OCI-LY7 (cell line): ENCODE measurements at regions not wholly inside any gene's neighbourhood (a gene's known extent, or its start where the extent isn't known, plus 50 kb on each side); places are given as distances from the start of the nearest gene placed in this dataset.

ENCODE experiments used
- BruUV-seq: library from RNA; stranded (reverse); fragments of 400-500 nt; replicated peaks from 2 replicates; lab custom pipeline; 2021; lab: Mats Ljungman, UMichigan
- CTCF ChIA-PET: fragments of 300-600 bp; sonication (Branson Sonifier 250); formaldehyde crosslinking; loops from one replicate; lab custom pipeline; 2022; ENCODE audit warnings: antibody characterized with exemption; ENCODE audit not compliant: unreplicated experiment; lab: Charles Lee
- POLR2A ChIA-PET: fragments of 300-600 bp; sonication (Branson Sonifier 250); formaldehyde crosslinking; loops from one replicate; lab custom pipeline; 2022; ENCODE audit warnings: antibody characterized with exemption; lab: Charles Lee
- DNase-seq: peaks from one replicate; pipeline ENCODE4 v3.0.0-alpha.2; 2015; ENCODE audit warnings: low spot score
- H2AFZ ChIP-seq: fragments of 200-600 bp; sonication (generic), shearing (Covaris generic); 2 replicates; pipeline ENCODE4 v1.6.1; 2014; ENCODE audit warnings: mild to moderate bottlenecking, antibody characterized with exemption, low read length, moderate library complexity
- H3K27ac ChIP-seq: fragments of 200-600 bp; sonication (generic); 2 replicates; pipeline ENCODE4 v1.5.1; 2014; ENCODE audit warnings: mixed run types, low read depth, mild to moderate bottlenecking, moderate library complexity, low read length, inconsistent platforms; ENCODE audit not compliant: poor library complexity, severe bottlenecking
- H3K36me3 ChIP-seq: fragments of 200-600 bp; sonication (generic); 2 replicates; pipeline ENCODE4 v1.6.1; 2014; ENCODE audit warnings: mild to moderate bottlenecking, antibody characterized with exemption, low read length, moderate library complexity, mixed read lengths; ENCODE audit not compliant: insufficient read depth
- H3K4me1 ChIP-seq: fragments of 200-600 bp; sonication (generic); 2 replicates; pipeline ENCODE4 v1.5.1; 2014; ENCODE audit warnings: mild to moderate bottlenecking, low read length; ENCODE audit not compliant: insufficient read depth, poor library complexity, severe bottlenecking
- H3K4me2 ChIP-seq: fragments of 200-600 bp; sonication (generic); 2 replicates; pipeline ENCODE4 v1.6.1; 2014; ENCODE audit warnings: mild to moderate bottlenecking, low read length
- H3K4me3 ChIP-seq: fragments of 200-600 bp; sonication (generic); 2 replicates; pipeline ENCODE4 v1.5.1; 2014; ENCODE audit warnings: mild to moderate bottlenecking, low read depth, low read length; ENCODE audit not compliant: poor library complexity, severe bottlenecking
- H3K79me2 ChIP-seq: fragments of 200-600 bp; sonication (generic); 2 replicates; pipeline ENCODE4 v1.6.1; 2016; ENCODE audit warnings: low read depth, mild to moderate bottlenecking, low read length, moderate library complexity, mixed read lengths; ENCODE audit not compliant: insufficient read depth
- H3K9me2 ChIP-seq: fragments of 200-600 bp; sonication (generic); 2 replicates; pipeline ENCODE4 v1.6.1; 2016; ENCODE audit warnings: mild to moderate bottlenecking, low read length, mixed read lengths; ENCODE audit not compliant: insufficient read depth
- H3K9me3 ChIP-seq: fragments of 200-600 bp; sonication (generic); 2 replicates; pipeline ENCODE4 v1.6.1; 2014; ENCODE audit warnings: mild to moderate bottlenecking, mixed run types, low read length, mixed read lengths
- H4K20me1 ChIP-seq: fragments of 200-600 bp; sonication (generic); 2 replicates; pipeline ENCODE4 v1.6.1; 2014; ENCODE audit warnings: mild to moderate bottlenecking, antibody characterized with exemption, low read length, moderate library complexity, mixed read lengths; ENCODE audit not compliant: insufficient read depth
- CTCF ChIP-seq: fragments of 200-600 bp; sonication (generic); conservative IDR thresholded peaks from 2 replicates; pipeline ENCODE4 v1.5.1; 2014; ENCODE audit warnings: mild to moderate bottlenecking, antibody characterized with exemption, low read length, moderate library complexity, mixed read lengths
- EZH2phosphoT487 ChIP-seq: fragments of 200-600 bp; sonication (generic); IDR thresholded peaks from 2 replicates; pipeline ENCODE4 v1.6.1; 2018; ENCODE audit warnings: low read depth, borderline replicate concordance, mild to moderate bottlenecking, mixed run types, antibody characterized with exemption, low read length, moderate library complexity, mixed read lengths
- intact Hi-C: fragments of 100-400 bp; cut with micrococcal nuclease; formaldehyde crosslinking; loops from one replicate; pipeline ENCODE4 v1.10.0; 2022; ENCODE audit not compliant: unreplicated experiment

- ChIA-PET CTCF (no interaction called here), POLR2A (no interaction called here)
- Histone ChIP-seq H4K20me1 (no peaks in the 10 kb centered on the region), H3K4me1 (no peaks in the 10 kb centered on the region), H3K4me3 (no peak overlapping the region), H3K4me2 (no peak overlapping the region), H3K9me2 (no peaks in the 10 kb centered on the region), H3K36me3 (no peaks in the 10 kb centered on the region), H3K9me3 (no peaks in the 10 kb centered on the region), H3K27ac (no peak overlapping the region), H2AFZ (no peak overlapping the region), H3K79me2 (no peaks in the 10 kb centered on the region)
- intact Hi-C loops = no loop called here
- TF ChIP-seq EZH2phosphoT487 (no peak), CTCF (no peak)
- no peak for DNase-seq
- no TSS peak for BruUV-seq
Observed at GRCh38 chr6:99813565-99813964, 180.5 kb downstream of the MCHR2 start.

- ChIA-PET CTCF (no interaction called here), POLR2A (no interaction called here)
- Histone ChIP-seq H3K4me2 (no peak overlapping the region), H3K9me2 (no peaks in the 10 kb centered on the region), H3K9me3 (no peaks in the 10 kb centered on the region), H3K4me3 (no peak overlapping the region), H3K27ac (no peak overlapping the region), H3K4me1 (no peaks in the 10 kb centered on the region), H3K36me3 (no peaks in the 10 kb centered on the region), H4K20me1 (no peaks in the 10 kb centered on the region), H3K79me2 (no peaks in the 10 kb centered on the region), H2AFZ (no peak overlapping the region)
- no TSS peak for BruUV-seq
- TF ChIP-seq EZH2phosphoT487 (no peak), CTCF (no peak)
- intact Hi-C loops = no loop called here
- no peak for DNase-seq
Observed at GRCh38 chr6:99814230-99814928, 179.6 kb downstream of the MCHR2 start.

GRCh38 chr6:99816795-99817194, 177.2 kb downstream of the MCHR2 start:
- Histone ChIP-seq H3K4me2 (no peak overlapping the region), H3K4me3 (no peak overlapping the region), H3K9me3 (no peaks in the 10 kb centered on the region), H3K27ac (no peak overlapping the region), H3K79me2 (no peaks in the 10 kb centered on the region), H4K20me1 (no peaks in the 10 kb centered on the region), H3K36me3 (no peaks in the 10 kb centered on the region), H3K4me1 (no peaks in the 10 kb centered on the region), H2AFZ (no peak overlapping the region), H3K9me2 (no peaks in the 10 kb centered on the region)
- intact Hi-C loops = no loop called here
- ChIA-PET POLR2A (no interaction called here), CTCF (no interaction called here)
- no peak for TF ChIP-seq EZH2phosphoT487
- TF ChIP-seq CTCF = no peak
- no peak for DNase-seq
- BruUV-seq = no TSS peak
